Transverse colon (tissue), 4 donors: ENCODE measurements at regions not wholly inside any gene's neighbourhood (a gene's known extent, or its start where the extent isn't known, plus 50 kb on each side); places are given as distances from the start of the nearest gene placed in this dataset.

ENCODE experiments used
- DNase-seq: peaks from one replicate; pipeline ENCODE4 v3.0.0-alpha.2; 2019
- H3K27ac ChIP-seq, 4 donors: fragments of 200-600 bp; sonication (generic); 2 replicates each; pipeline ENCODE4 v1.5.1; 2016 to 2018; ENCODE audit warnings: inconsistent platforms in 4 of 4
- H3K27me3 ChIP-seq: fragments of 200-600 bp; sonication (generic); 2 replicates; pipeline ENCODE4 v1.5.1; 2017; ENCODE audit warnings: inconsistent platforms
- H3K36me3 ChIP-seq, 4 donors: fragments of 200-600 bp; sonication (generic); 2 replicates each; pipeline ENCODE4 v1.5.1; 2017 to 2019; ENCODE audit warnings: inconsistent platforms in 4 of 4
- H3K4me1 ChIP-seq, 4 donors: fragments of 200-600 bp; sonication (generic); 2 replicates each; pipeline ENCODE4 v1.5.1; 2017 to 2020; ENCODE audit warnings: inconsistent platforms in 4 of 4
- H3K4me3 ChIP-seq, 4 donors: fragments of 200-600 bp; sonication (generic); 1 replicate in 1 of 4; 2 replicates in 3 of 4; pipeline versions ENCODE4 v1.5.1 to v1.6.1; 2017 to 2019; ENCODE audit warnings: inconsistent platforms in 4 of 4
- H3K9me3 ChIP-seq, 2 donors: fragments of 200-600 bp; sonication (generic); 2 replicates each; pipeline ENCODE4 v1.5.1; 2017 to 2019; ENCODE audit warnings: inconsistent platforms in 2 of 2
- CTCF ChIP-seq, 5 experiments: fragments of 200-600 bp in 3 of 5; fragments of 450-650 bp in 2 of 5; sonication (generic) in 3 of 5; IDR thresholded peaks; 1 replicate in 2 of 5; 2 replicates in 3 of 5; pipeline ENCODE4 v1.5.1; 2016 to 2017; ENCODE audit warnings: antibody characterized with exemption in 5 of 5, inconsistent platforms in 3 of 5, mild to moderate bottlenecking in 2 of 5, moderate library complexity in 1 of 5
- EP300 ChIP-seq: sonication (generic); formaldehyde crosslinking; IDR thresholded peaks from one replicate; pipeline ENCODE4 v1.6.1; 2017; ENCODE audit warnings: antibody characterized with exemption, low read depth
- POLR2A ChIP-seq: fragments of 450-650 bp; IDR thresholded peaks from one replicate; pipeline ENCODE4 v1.6.1; 2016; ENCODE audit warnings: antibody characterized with exemption, mild to moderate bottlenecking, moderate library complexity
- POLR2AphosphoS5 ChIP-seq, 3 donors: sonication (generic); formaldehyde crosslinking; IDR thresholded peaks; one replicate each; pipeline ENCODE4 v1.6.1; 2016; ENCODE audit warnings: antibody characterized with exemption in 3 of 3
- WGBS, 2 donors: methylation state at CpG; one replicate each; pipeline ENCODE4 v1.1.5; 2018; ENCODE audit warnings: low coverage in 1 of 2; 5-methylcytosine and 5-hydroxymethylcytosine counted together
- in situ Hi-C, 4 donors: fragments of 200-750 bp; cut with MboI; loops; one replicate each; pipeline versions ENCODE4 v1.15.0 to v1.15.1; 2017; ENCODE audit warnings: low sequenced_read_pairs in 3 of 4, low pct_ligation_motif_present in 1 of 4, low pct_unique_long_range_greater_than_20kb in 1 of 4
- intact Hi-C: fragments of 100-400 bp; cut with DNase I; formaldehyde crosslinking; loops from one replicate; pipeline ENCODE4 v1.15.1; 2023; ENCODE audit warnings: low total_unique reads

- no peaks in the 10 kb centered on the region for H3K36me3 ChIP-seq
These were observed 60.5 kb upstream of the COL13A1 start for GRCh38 chr10:69741252-69741651.

GRCh38 chr10:69741671-69742355 is 59.9 kb upstream of the COL13A1 start:
- DNase-seq: no peak
- TF ChIP-seq POLR2AphosphoS5 (IDR thresholded peaks at IDR 0.05): no peak
- no peak for TF ChIP-seq EP300
- TF ChIP-seq POLR2A: no peak
- no peak for TF ChIP-seq CTCF (IDR thresholded peaks at IDR 0.05)
- in situ Hi-C loops (no loop called here), intact Hi-C loops (no loop called here)
- no peaks in the 10 kb centered on the region for H3K4me1 ChIP-seq
- H3K4me3 ChIP-seq: no peak overlapping the region
- H3K27ac ChIP-seq: no peak overlapping the region
- no peaks in the 10 kb centered on the region for H3K9me3 ChIP-seq
- H3K27me3 ChIP-seq: no peaks in the 10 kb centered on the region
- no peaks in the 10 kb centered on the region for H3K36me3 ChIP-seq
- 94 to 100% methylated on average over 1 to 5 of the region's 5 CpGs for WGBS, 2 donors

More at GRCh38 chr10:69741252-69741651, 60.5 kb upstream of the COL13A1 start:
- TF ChIP-seq CTCF (IDR thresholded peaks at IDR 0.05): no peak
- no peak for TF ChIP-seq EP300
- TF ChIP-seq POLR2AphosphoS5 (IDR thresholded peaks at IDR 0.05): no peak
- no peak for TF ChIP-seq POLR2A
- intact Hi-C loops: no loop called here
- Histone ChIP-seq H3K4me3 (no peak overlapping the region), H3K27me3 (no peaks in the 10 kb centered on the region), H3K27ac (no peak overlapping the region), H3K4me1 (no peaks in the 10 kb centered on the region), H3K9me3 (no peaks in the 10 kb centered on the region)
- in situ Hi-C loops: no loop called here
- no peak for DNase-seq
- WGBS, 2 donors: 83% methylated on average over 1 of the region's 1 CpG; no CpG with 5 or more reads in 1 of the 2 donors

- 100% methylated on average over 1 of the region's 1 CpG; no CpG with 5 or more reads in 1 of the 2 donors for WGBS, 2 donors
- in situ Hi-C loops: no loop called here
- no peak overlapping the region for H3K27ac ChIP-seq
- TF ChIP-seq POLR2AphosphoS5 (IDR thresholded peaks at IDR 0.05) (no peak), POLR2A (no peak), CTCF (IDR thresholded peaks at IDR 0.05) (no peak), EP300 (no peak)
- H3K4me1 ChIP-seq: no peaks in the 10 kb centered on the region
- H3K36me3 ChIP-seq: no peaks in the 10 kb centered on the region
- no peak for DNase-seq
- no peaks in the 10 kb centered on the region for H3K27me3 ChIP-seq
- intact Hi-C loops: no loop called here
- H3K4me3 ChIP-seq: no peak overlapping the region
- no peaks in the 10 kb centered on the region for H3K9me3 ChIP-seq
These were observed 59.4 kb upstream of the COL13A1 start for GRCh38 chr10:69742356-69742695.

- DNase-seq: peak; percentile 33
- WGBS, 2 donors: 25 to 51% methylated on average over 2 to 6 of the region's 6 CpGs
- in situ Hi-C loops: no loop called here
These were observed 58.6 kb upstream of the COL13A1 start for GRCh38 chr10:69742928-69743602.

More at GRCh38 chr10:69742928-69743602, 58.6 kb upstream of the COL13A1 start:
- H3K4me3 ChIP-seq: no peak overlapping the region
- H3K36me3 ChIP-seq: no peaks in the 10 kb centered on the region
- no peaks in the 10 kb centered on the region for H3K27me3 ChIP-seq
- no peaks in the 10 kb centered on the region for H3K9me3 ChIP-seq
- intact Hi-C loops: no loop called here
- no peak overlapping the region for H3K27ac ChIP-seq
- TF ChIP-seq POLR2AphosphoS5 (IDR thresholded peaks at IDR 0.05) (no peak), CTCF (IDR thresholded peaks at IDR 0.05) (peak in 3 of 5 experiments; percentile 10 to 27 (median 26)), POLR2A (no peak), EP300 (no peak)
- no peaks in the 10 kb centered on the region for H3K4me1 ChIP-seq
